K562 (cell line): ENCODE measurements at regions not wholly inside any gene's neighbourhood (a gene's known extent, or its start where the extent isn't known, plus 50 kb on each side); places are given as distances from the start of the nearest gene placed in this dataset.

ENCODE experiments used
- ATAC-seq: fragments of 200-7000 bp; cut with Tn5 transposase; 3 replicates; pipeline ENCODE4 v1.9.1; 2020; ENCODE audit warnings: moderate library complexity
- BruUV-seq: library from RNA; stranded (reverse); fragments of 400-500 nt; replicated peaks from 2 replicates; lab custom pipeline; 2021; lab: Mats Ljungman, UMichigan
- CTCF ChIA-PET: fragments of 300-600 bp; formaldehyde crosslinking; extraction: SDS; loops from one replicate; lab custom pipeline; 2021; ENCODE audit warnings: low intra/inter-chr PET ratio; lab: Yijun Ruan, JAX
- POLR2A ChIA-PET: fragments of 300-600, 350-650 bp; sonication (Branson Sonifier 250); formaldehyde crosslinking; extraction: SDS; loops from one replicate; lab custom pipeline; 2021; ENCODE audit warnings: antibody characterized with exemption, inconsistent platforms; lab: Yijun Ruan, JAX
- DNase-seq, 4 experiments: peaks; one replicate each; pipeline versions ENCODE4 v3.0.0 to v3.0.0-alpha.2; 2011 to 2018; ENCODE audit warnings: low spot score in 3 of 4, mixed read lengths in 3 of 4; ENCODE audit errors: extremely low read depth in 1 of 4
- FAIRE-seq: peaks from 2 replicates; lab custom pipeline; 2011; peaks lifted over from hg19 to GRCh38; lab: Jason Lieb, UNC
- H2AFZ ChIP-seq: 2 replicates; pipeline ENCODE4 v1.6.0; 2011; ENCODE audit warnings: low read depth, low read length, control low read depth, inconsistent platforms
- H3K27ac ChIP-seq: fragments of 200-600 bp; 3 replicates; pipeline ENCODE4 v1.8.0; 2011; ENCODE audit warnings: low read depth, mild to moderate bottlenecking, control low read depth, inconsistent platforms, low read length, moderate library complexity, mixed read lengths; ENCODE audit errors: extremely low read depth
- H3K27me3 ChIP-seq, 2 experiments: fragments of 300-600 bp in 1 of 2; 2 replicates in 1 of 2; 3 replicates in 1 of 2; pipeline versions ENCODE4 v1.6.0 to v1.8.0; 2011; ENCODE audit warnings: inconsistent platforms in 2 of 2, low read length in 2 of 2, mild to moderate bottlenecking in 1 of 2, mixed read lengths in 1 of 2, moderate library complexity in 1 of 2; ENCODE audit not compliant: control insufficient read depth in 2 of 2, insufficient read depth in 2 of 2
- H3K36me3 ChIP-seq: fragments of 300-600 bp; 3 replicates; pipeline ENCODE4 v1.8.0; 2011; ENCODE audit warnings: mild to moderate bottlenecking, low read length, inconsistent platforms; ENCODE audit not compliant: control insufficient read depth, insufficient read depth
- H3K4me1 ChIP-seq, 2 experiments: fragments of 200-600 bp in 1 of 2; replicated peaks in 1 of 2; 2 replicates in 1 of 2; 3 replicates in 1 of 2; pipeline versions ENCODE4 v1.5.1 to v1.8.0; 2011; ENCODE audit warnings: inconsistent platforms in 2 of 2, low read length in 2 of 2, mild to moderate bottlenecking in 1 of 2, mixed read lengths in 1 of 2, moderate library complexity in 1 of 2; ENCODE audit not compliant: control insufficient read depth in 2 of 2, insufficient read depth in 2 of 2
- H3K4me2 ChIP-seq: 2 replicates; pipeline ENCODE4 v1.6.1; 2011; ENCODE audit warnings: low read length, control low read depth, inconsistent platforms, mixed read lengths; ENCODE audit not compliant: insufficient read depth
- H3K4me3 ChIP-seq: fragments of 200-600 bp; sonication (generic), shearing (Covaris generic); 2 replicates; pipeline ENCODE4 v1.5.1; 2016; ENCODE audit warnings: control low read depth, inconsistent platforms
- H3K79me2 ChIP-seq: fragments of 200-600 bp; 3 replicates; pipeline ENCODE4 v1.8.0; 2011; ENCODE audit warnings: low read length, inconsistent platforms; ENCODE audit not compliant: control insufficient read depth, insufficient read depth
- H3K9ac ChIP-seq, 2 experiments: 2 replicates each; pipeline versions ENCODE4 v1.6.0 to v1.6.1; 2011; ENCODE audit warnings: low read depth in 2 of 2, low read length in 2 of 2, control low read depth in 1 of 2, inconsistent platforms in 1 of 2, mild to moderate bottlenecking in 1 of 2, mixed read lengths in 1 of 2; ENCODE audit not compliant: insufficient read depth in 1 of 2
- H3K9me1 ChIP-seq: one replicate; pipeline ENCODE4 v1.6.0; 2011; ENCODE audit warnings: inconsistent platforms, mild to moderate bottlenecking, low read length, moderate library complexity; ENCODE audit not compliant: control insufficient read depth, insufficient read depth
- H3K9me3 ChIP-seq: replicated peaks from 2 replicates; pipeline ENCODE4 v1.5.1; 2011; ENCODE audit warnings: low read depth, low read length, inconsistent platforms; ENCODE audit not compliant: control insufficient read depth, insufficient read depth
- H4K20me1 ChIP-seq: replicated peaks from 2 replicates; pipeline ENCODE4 v1.6.1; 2011; ENCODE audit warnings: low read length, inconsistent platforms, mixed read lengths; ENCODE audit not compliant: control insufficient read depth, insufficient read depth
- BACH1 ChIP-seq: fragments of 200-800 bp; sonication (Bioruptor generic); IDR thresholded peaks from 2 replicates; pipeline ENCODE4 v1.6.1; 2016; ENCODE audit warnings: missing genetic modification characterization, missing compliant biosample characterization
- CBX8 ChIP-seq: fragments of 200-600 bp; sonication (generic); IDR thresholded peaks from 2 replicates; pipeline ENCODE4 v1.6.1; 2012; ENCODE audit warnings: borderline replicate concordance, mixed run types, low read depth, mild to moderate bottlenecking, moderate library complexity, mixed read lengths, low read length, control low read depth, inconsistent platforms; ENCODE audit not compliant: poor library complexity, severe bottlenecking; ENCODE audit errors: extremely low read depth
- HDAC2 ChIP-seq: fragments of 450-650 bp; IDR thresholded peaks from 2 replicates; pipeline ENCODE4 v1.6.1; 2016; ENCODE audit warnings: mild to moderate bottlenecking
- KLF6 ChIP-seq: fragments of 250-450 bp; sonication (Bioruptor Pico); IDR thresholded peaks from 2 replicates; pipeline ENCODE4 v1.4.0; 2020; ENCODE audit warnings: mild to moderate bottlenecking, moderate library complexity, borderline replicate concordance
- NUFIP1 ChIP-seq: fragments of 450-650 bp; IDR thresholded peaks from 2 replicates; pipeline ENCODE4 v1.6.1; 2018; ENCODE audit not compliant: partially characterized antibody
- PCBP1 ChIP-seq: fragments of 200-400 bp; formaldehyde crosslinking; IDR thresholded peaks from 2 replicates; pipeline ENCODE4 v1.6.1; 2018; ENCODE audit warnings: mild to moderate bottlenecking, low read depth, low read length; ENCODE audit not compliant: poor library complexity, severe bottlenecking
- POU5F1 ChIP-seq: fragments of 150-350 bp; IDR thresholded peaks from 2 replicates; pipeline ENCODE4 v1.6.1; 2014; ENCODE audit warnings: borderline replicate concordance, low read length, low read depth, mild to moderate bottlenecking; ENCODE audit not compliant: partially characterized antibody
- PRPF4 ChIP-seq: fragments of 200-400 bp; formaldehyde crosslinking; IDR thresholded peaks from one replicate; pipeline ENCODE4 v1.6.1; 2017; ENCODE audit warnings: low read length, low read depth, mild to moderate bottlenecking; ENCODE audit not compliant: insufficient read depth, poor library complexity, severe bottlenecking
- PYGO2 ChIP-seq: fragments of 450-650 bp; IDR thresholded peaks from 2 replicates; pipeline ENCODE4 v1.6.1; 2016; ENCODE audit warnings: mild to moderate bottlenecking, missing genetic modification characterization, moderate library complexity, missing compliant biosample characterization
- RBBP5 ChIP-seq: fragments of 200-600 bp; sonication (generic); IDR thresholded peaks from 2 replicates; pipeline ENCODE4 v1.6.1; 2012; ENCODE audit warnings: borderline replicate concordance, mild to moderate bottlenecking, low read length, control low read depth, inconsistent platforms; ENCODE audit not compliant: insufficient read depth, poor library complexity, severe bottlenecking
- SRSF1 ChIP-seq: fragments of 200-400 bp; formaldehyde crosslinking; IDR thresholded peaks from 2 replicates; pipeline ENCODE4 v1.6.1; 2017; ENCODE audit warnings: mild to moderate bottlenecking, low read depth, low read length, moderate library complexity
- TARDBP ChIP-seq: fragments of 450-650 bp; IDR thresholded peaks from 2 replicates; pipeline ENCODE4 v1.6.1; 2016
- ZBTB17 ChIP-seq: fragments of 450-650 bp; formaldehyde crosslinking; IDR thresholded peaks from 2 replicates; pipeline ENCODE4 v1.4.0; 2020; ENCODE audit warnings: mild to moderate bottlenecking
- ZFP30 ChIP-seq: fragments of 250-450 bp; sonication (Bioruptor Pico); IDR thresholded peaks from 2 replicates; pipeline ENCODE4 v1.8.0; 2022; ENCODE audit warnings: moderate library complexity, mild to moderate bottlenecking, inconsistent platforms, borderline replicate concordance
- ZNF696 ChIP-seq: fragments of 250-450 bp; sonication (Bioruptor Pico); conservative IDR thresholded peaks from 2 replicates; pipeline ENCODE4 v1.4.0; 2020; ENCODE audit warnings: mild to moderate bottlenecking, moderate library complexity
- WGBS: fragments of 100-300 bp; shearing (Covaris generic); methylation state at CpG from one replicate; pipeline ENCODE4 v1.1.6; 2016; ENCODE audit warnings: low coverage, mixed read lengths; ENCODE audit not compliant: insufficient coverage; ENCODE audit errors: missing lambda C conversion rate; 5-methylcytosine and 5-hydroxymethylcytosine counted together
- in situ Hi-C: fragments of 300-500 bp; cut with MboI; formaldehyde crosslinking; loops from 4 replicates; pipeline ENCODE4 v1.15.0; 2018; ENCODE audit warnings: inconsistent platforms, mixed read lengths
- intact Hi-C: fragments of 100-400 bp; cut with micrococcal nuclease; formaldehyde crosslinking; loops from 2 replicates; pipeline ENCODE4 v1.14.2; 2022

GRCh38 chr16:51310159-51310558 is 159.1 kb upstream of the SALL1 start:
- ATAC-seq = no peak
- Histone ChIP-seq H3K9me3 (no peaks in the 10 kb centered on the region), H3K4me1 (no peaks in the 10 kb centered on the region), H3K4me2 (no peak overlapping the region), H3K9ac (no peak overlapping the region), H3K9me1 (no peaks in the 10 kb centered on the region), H2AFZ (no peak overlapping the region), H3K4me3 (no peak overlapping the region), H3K79me2 (no peaks in the 10 kb centered on the region), H3K36me3 (no peaks in the 10 kb centered on the region), H3K27ac (no peak overlapping the region), H4K20me1 (no peaks in the 10 kb centered on the region), H3K27me3 (no peaks in the 10 kb centered on the region)
- in situ Hi-C loops = no loop called here
- no TSS peak for BruUV-seq
- CTCF ChIA-PET = no interaction called here
- intact Hi-C loops = no loop called here
- TF ChIP-seq PCBP1 (no peak), TARDBP (no peak), BACH1 (tag) (no peak), PRPF4 (no peak), HDAC2 (no peak), PYGO2 (tag) (no peak)
- no peak for DNase-seq
- POLR2A ChIA-PET = no interaction called here
- FAIRE-seq = no peak

GRCh38 chr16:51306886-51307595 is 156.0 kb upstream of the SALL1 start:
- intact Hi-C loops = no loop called here

More at GRCh38 chr16:51306886-51307595, 156.0 kb upstream of the SALL1 start:
- in situ Hi-C loops = no loop called here
- CTCF ChIA-PET = no interaction called here
- H3K9me3 ChIP-seq = no peaks in the 10 kb centered on the region
- no peak overlapping the region for H2AFZ ChIP-seq
- ATAC-seq (no peak), FAIRE-seq (no peak), DNase-seq (no peak)
- no peaks in the 10 kb centered on the region for H3K36me3 ChIP-seq
- no peaks in the 10 kb centered on the region for H3K9me1 ChIP-seq
- no peaks in the 10 kb centered on the region for H3K4me1 ChIP-seq
- no peaks in the 10 kb centered on the region for H3K27me3 ChIP-seq
- H3K79me2 ChIP-seq = no peaks in the 10 kb centered on the region
- H3K4me2 ChIP-seq = no peak overlapping the region
- no peak for TF ChIP-seq SRSF1
- TF ChIP-seq ZFP30 (CRISPR knock-in tag) = no peak
- TF ChIP-seq KLF6 = no peak
- TF ChIP-seq ZBTB17 (CRISPR knock-in tag) = no peak
- TF ChIP-seq POU5F1 = no peak
- TF ChIP-seq RBBP5 = no peak
- no peak for TF ChIP-seq NUFIP1
- no peak for TF ChIP-seq CBX8
- no peak for TF ChIP-seq ZNF696 (CRISPR knock-in tag)
- no TSS peak for BruUV-seq
- POLR2A ChIA-PET = interaction anchor here (1.6 kb wide), 1 partner anchor 10 kb away, joined by 4 read pairs; no protein-coding TSS in a partner anchor
- no peak overlapping the region for H3K27ac ChIP-seq
- H4K20me1 ChIP-seq = no peaks in the 10 kb centered on the region
- H3K4me3 ChIP-seq = no peak overlapping the region
- H3K9ac ChIP-seq = no peak overlapping the region
- WGBS = 2% methylated on average over 4 of the region's 4 CpGs
